Astrocyte (in vitro differentiated cells and primary cell): ENCODE measurements at regions not wholly inside any gene's neighbourhood (a gene's known extent, or its start where the extent isn't known, plus 50 kb on each side); places are given as distances from the start of the nearest gene placed in this dataset.

Source experiments
- DNase-seq: peaks from one replicate; pipeline ENCODE4 v3.0.0-alpha.2; 2010; ENCODE audit warnings: low read depth
- FAIRE-seq: peaks from 2 replicates; lab custom pipeline; 2011; peaks lifted over from hg19 to GRCh38; lab: Jason Lieb, UNC
- H2AFZ ChIP-seq: 2 replicates; pipeline ENCODE4 v1.6.0; 2012; ENCODE audit warnings: low read depth, low read length, inconsistent platforms
- H3K27ac ChIP-seq: 2 replicates; pipeline ENCODE4 v1.5.1; 2011; ENCODE audit warnings: low read depth, low read length, inconsistent platforms
- H3K27me3 ChIP-seq: 2 replicates; pipeline ENCODE4 v1.6.0; 2011; ENCODE audit warnings: low read length, inconsistent platforms; ENCODE audit not compliant: insufficient read depth
- H3K36me3 ChIP-seq: 2 replicates; pipeline ENCODE4 v1.5.1; 2011; ENCODE audit warnings: low read length, inconsistent platforms; ENCODE audit not compliant: insufficient read depth
- H3K4me1 ChIP-seq: 2 replicates; pipeline ENCODE4 v1.5.1; 2011; ENCODE audit warnings: low read length, inconsistent platforms; ENCODE audit not compliant: insufficient read depth
- H3K4me2 ChIP-seq: 2 replicates; pipeline ENCODE4 v1.6.0; 2012; ENCODE audit warnings: low read length, inconsistent platforms
- H3K4me3 ChIP-seq: 2 replicates; pipeline ENCODE4 v1.5.1; 2011; ENCODE audit warnings: low read depth, mild to moderate bottlenecking, low read length, inconsistent platforms; ENCODE audit not compliant: insufficient read depth
- H3K79me2 ChIP-seq: 2 replicates; pipeline ENCODE4 v1.6.0; 2012; ENCODE audit warnings: mild to moderate bottlenecking, low read length, inconsistent platforms; ENCODE audit not compliant: insufficient read depth
- H3K9ac ChIP-seq: 2 replicates; pipeline ENCODE4 v1.6.0; 2012; ENCODE audit warnings: mild to moderate bottlenecking, low read length, inconsistent platforms
- H3K9me3 ChIP-seq: 2 replicates; pipeline ENCODE4 v1.5.1; 2012; ENCODE audit warnings: low read depth, mild to moderate bottlenecking, low read length, inconsistent platforms; ENCODE audit not compliant: insufficient read depth
- H4K20me1 ChIP-seq: 2 replicates; pipeline ENCODE4 v1.6.0; 2012; ENCODE audit warnings: low read length, inconsistent platforms; ENCODE audit not compliant: insufficient read depth
- H3K27ac Mint-ChIP-seq: one replicate; pipeline ENCODE4 v1.8.0; 2021; ENCODE audit warnings: mild to moderate bottlenecking, mixed read lengths; ENCODE audit not compliant: unreplicated experiment
- H3K27me3 Mint-ChIP-seq: one replicate; pipeline ENCODE4 v1.8.0; 2021; ENCODE audit warnings: low read depth, mixed read lengths; ENCODE audit not compliant: unreplicated experiment
- H3K36me3 Mint-ChIP-seq: one replicate; pipeline ENCODE4 v1.8.0; 2021; ENCODE audit warnings: low read depth, mixed read lengths; ENCODE audit not compliant: unreplicated experiment
- H3K4me1 Mint-ChIP-seq: one replicate; pipeline ENCODE4 v1.8.0; 2021; ENCODE audit warnings: low read depth, mixed read lengths; ENCODE audit not compliant: unreplicated experiment
- H3K4me3 Mint-ChIP-seq: one replicate; pipeline ENCODE4 v1.8.0; 2021; ENCODE audit warnings: mild to moderate bottlenecking, moderate library complexity, mixed read lengths; ENCODE audit not compliant: unreplicated experiment
- H3K9me3 Mint-ChIP-seq: one replicate; pipeline ENCODE4 v1.8.0; 2021; ENCODE audit warnings: mild to moderate bottlenecking, mixed read lengths; ENCODE audit not compliant: unreplicated experiment
- EZH2 ChIP-seq: IDR thresholded peaks from 2 replicates; pipeline ENCODE4 v1.6.1; 2012; ENCODE audit warnings: mild to moderate bottlenecking, low read length, inconsistent platforms; ENCODE audit not compliant: insufficient read depth
- TF ChIP-seq, protein P1 (sequence below): IDR thresholded peaks from 2 replicates; pipeline ENCODE4 v1.5.1; 2011; ENCODE audit warnings: low read depth, mild to moderate bottlenecking, inconsistent platforms, low read length, moderate library complexity; ENCODE audit not compliant: insufficient read depth

DNA sequence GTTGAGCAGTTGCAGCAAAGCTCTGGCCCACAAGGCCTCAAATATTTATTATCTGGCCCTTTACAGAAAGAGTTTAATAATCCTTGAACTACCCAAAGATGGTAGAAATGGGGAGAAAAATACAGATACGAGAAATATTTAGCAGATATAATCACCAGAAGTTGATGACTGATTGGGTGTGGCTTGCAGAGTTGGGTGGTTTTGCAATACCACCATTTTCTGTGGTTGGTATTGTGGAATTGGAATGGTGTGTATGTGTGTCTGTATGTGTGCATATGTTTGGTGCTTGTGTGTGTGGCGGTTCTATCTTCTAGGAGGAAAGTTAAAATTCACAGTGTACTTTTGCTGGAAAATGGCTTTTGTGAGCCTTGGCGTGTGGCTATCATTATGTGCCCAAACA is 85.4 kb upstream of the MANSC4 start:
- Mint-ChIP-seq H3K4me3 (no peak overlapping the region), H3K27ac (no peak overlapping the region), H3K27me3 (no peaks in the 10 kb centered on the region), H3K4me1 (peaks cover 44% of the 10 kb centered on the region), H3K9me3 (no peaks in the 10 kb centered on the region), H3K36me3 (no peaks in the 10 kb centered on the region)
- Histone ChIP-seq H3K79me2 (no peaks in the 10 kb centered on the region), H3K9ac (no peak overlapping the region), H3K27me3 (no peaks in the 10 kb centered on the region), H3K4me1 (peaks cover 25% of the 10 kb centered on the region), H3K9me3 (no peaks in the 10 kb centered on the region), H4K20me1 (no peaks in the 10 kb centered on the region), H3K36me3 (no peaks in the 10 kb centered on the region), H3K4me2 (no peak overlapping the region), H3K27ac (no peak overlapping the region), H3K4me3 (no peak overlapping the region), H2AFZ (no peak overlapping the region)
- TF ChIP-seq, protein P1, sequence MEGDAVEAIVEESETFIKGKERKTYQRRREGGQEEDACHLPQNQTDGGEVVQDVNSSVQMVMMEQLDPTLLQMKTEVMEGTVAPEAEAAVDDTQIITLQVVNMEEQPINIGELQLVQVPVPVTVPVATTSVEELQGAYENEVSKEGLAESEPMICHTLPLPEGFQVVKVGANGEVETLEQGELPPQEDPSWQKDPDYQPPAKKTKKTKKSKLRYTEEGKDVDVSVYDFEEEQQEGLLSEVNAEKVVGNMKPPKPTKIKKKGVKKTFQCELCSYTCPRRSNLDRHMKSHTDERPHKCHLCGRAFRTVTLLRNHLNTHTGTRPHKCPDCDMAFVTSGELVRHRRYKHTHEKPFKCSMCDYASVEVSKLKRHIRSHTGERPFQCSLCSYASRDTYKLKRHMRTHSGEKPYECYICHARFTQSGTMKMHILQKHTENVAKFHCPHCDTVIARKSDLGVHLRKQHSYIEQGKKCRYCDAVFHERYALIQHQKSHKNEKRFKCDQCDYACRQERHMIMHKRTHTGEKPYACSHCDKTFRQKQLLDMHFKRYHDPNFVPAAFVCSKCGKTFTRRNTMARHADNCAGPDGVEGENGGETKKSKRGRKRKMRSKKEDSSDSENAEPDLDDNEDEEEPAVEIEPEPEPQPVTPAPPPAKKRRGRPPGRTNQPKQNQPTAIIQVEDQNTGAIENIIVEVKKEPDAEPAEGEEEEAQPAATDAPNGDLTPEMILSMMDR: no peak
- no peak for TF ChIP-seq EZH2
- peak; percentile 70 for DNase-seq
- FAIRE-seq: peak; percentile 89

DNA sequence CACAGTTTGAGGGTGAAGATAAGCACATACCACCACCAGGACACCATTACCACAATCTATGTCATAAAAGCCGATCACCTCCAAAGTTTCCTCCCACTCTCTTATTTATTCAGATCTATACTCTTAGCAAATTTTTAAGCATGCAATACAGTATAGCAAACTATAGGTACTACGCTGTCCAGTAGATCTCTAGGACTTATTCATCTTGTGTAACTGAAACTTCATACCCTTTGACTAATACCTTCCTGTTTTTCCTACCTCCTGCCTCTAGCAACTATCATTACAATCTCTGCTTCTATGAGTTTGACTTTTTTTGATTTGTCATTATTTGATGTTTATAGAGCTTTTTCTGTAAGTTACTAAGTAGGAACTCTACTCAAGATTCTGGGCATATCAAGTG is 84.5 kb upstream of the MANSC4 start:
- no peaks in the 10 kb centered on the region for H3K9me3 Mint-ChIP-seq
- Histone ChIP-seq H3K4me2 (peak overlapping the region; percentile 41), H4K20me1 (no peaks in the 10 kb centered on the region), H2AFZ (no peak overlapping the region), H3K9ac (no peak overlapping the region), H3K27ac (no peak overlapping the region), H3K79me2 (no peaks in the 10 kb centered on the region), H3K4me3 (no peak overlapping the region), H3K4me1 (peaks cover 24% of the 10 kb centered on the region), H3K27me3 (no peaks in the 10 kb centered on the region), H3K9me3 (no peaks in the 10 kb centered on the region), H3K36me3 (no peaks in the 10 kb centered on the region)
- FAIRE-seq (peak; percentile 74), DNase-seq (no peak)
- no peak overlapping the region for H3K27ac Mint-ChIP-seq
- H3K36me3 Mint-ChIP-seq: no peaks in the 10 kb centered on the region
- H3K27me3 Mint-ChIP-seq: no peaks in the 10 kb centered on the region
- TF ChIP-seq, protein P1: no peak
- H3K4me3 Mint-ChIP-seq: no peak overlapping the region
- H3K4me1 Mint-ChIP-seq: peaks cover 39% of the 10 kb centered on the region

DNA sequence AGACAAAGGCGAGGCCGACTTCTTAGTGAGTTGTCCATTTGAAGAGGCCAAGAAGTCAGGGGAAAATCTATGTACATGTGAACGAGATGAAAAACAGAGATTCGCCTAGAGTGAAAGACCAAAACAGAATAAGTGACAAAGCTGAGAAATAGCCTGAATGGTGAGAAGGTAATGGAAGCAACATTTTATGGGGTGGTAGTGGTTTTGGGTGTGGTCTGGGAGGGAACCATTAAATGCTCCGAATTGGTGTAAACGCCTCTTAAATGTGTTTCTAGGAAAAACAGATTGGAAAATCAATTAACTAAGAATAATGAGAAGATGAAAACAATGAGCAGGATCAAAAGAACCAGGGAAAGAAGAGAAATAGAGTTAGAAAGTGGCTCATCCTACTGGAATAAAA is 83.8 kb upstream of the MANSC4 start:
- Mint-ChIP-seq H3K27me3 (no peaks in the 10 kb centered on the region), H3K36me3 (no peaks in the 10 kb centered on the region), H3K9me3 (no peaks in the 10 kb centered on the region), H3K4me3 (no peak overlapping the region), H3K4me1 (peaks cover 38% of the 10 kb centered on the region), H3K27ac (no peak overlapping the region)
- no peaks in the 10 kb centered on the region for H3K27me3 ChIP-seq
- H3K9ac ChIP-seq: no peak overlapping the region
- no peaks in the 10 kb centered on the region for H3K36me3 ChIP-seq
- no peak overlapping the region for H3K4me2 ChIP-seq
- peaks cover 22% of the 10 kb centered on the region for H3K4me1 ChIP-seq
- no peak overlapping the region for H3K4me3 ChIP-seq
- no peak overlapping the region for H3K27ac ChIP-seq
- H3K9me3 ChIP-seq: no peaks in the 10 kb centered on the region
- TF ChIP-seq EZH2: no peak
- TF ChIP-seq, protein P1: no peak
- no peak overlapping the region for H2AFZ ChIP-seq
- no peak for DNase-seq
- no peaks in the 10 kb centered on the region for H3K79me2 ChIP-seq
- FAIRE-seq: no peak
- no peaks in the 10 kb centered on the region for H4K20me1 ChIP-seq
